ENCODE measurements at regions not wholly inside any gene's neighbourhood (a gene's known extent, or its start where the extent isn't known, plus 50 kb on each side); places are given as distances from the start of the nearest gene placed in this dataset.

- no peak for TF ChIP-seq EZH2 (IDR thresholded peaks at IDR 0.05; ENCODE audit: insufficient read depth, low read length)
- no peak for TF ChIP-seq CTCF (IDR thresholded peaks at IDR 0.05; ENCODE audit: insufficient read depth, low read depth, low read length)
These were observed 150.0 kb downstream of the SLC4A3 start for GRCh38 chr2:219777388-219777787.
